GM12865 (cell line): ENCODE measurements at regions not wholly inside any gene's neighbourhood (a gene's known extent, or its start where the extent isn't known, plus 50 kb on each side); places are given as distances from the start of the nearest gene placed in this dataset.

ENCODE experiments used
- DNase-seq: peaks from one replicate; pipeline ENCODE4 v3.0.0; 2010; ENCODE audit warnings: low read depth
- H3K4me3 ChIP-seq: 2 replicates; pipeline ENCODE4 v1.5.1; 2011; ENCODE audit warnings: mild to moderate bottlenecking, low read depth, low read length, control low read depth
- TF ChIP-seq, protein P1 (sequence below): IDR thresholded peaks from 2 replicates; pipeline ENCODE4 v1.5.1; 2011; ENCODE audit warnings: low read length, control low read depth, low read depth, inconsistent platforms; ENCODE audit not compliant: insufficient read depth; ENCODE audit errors: missing control alignments

DNA sequence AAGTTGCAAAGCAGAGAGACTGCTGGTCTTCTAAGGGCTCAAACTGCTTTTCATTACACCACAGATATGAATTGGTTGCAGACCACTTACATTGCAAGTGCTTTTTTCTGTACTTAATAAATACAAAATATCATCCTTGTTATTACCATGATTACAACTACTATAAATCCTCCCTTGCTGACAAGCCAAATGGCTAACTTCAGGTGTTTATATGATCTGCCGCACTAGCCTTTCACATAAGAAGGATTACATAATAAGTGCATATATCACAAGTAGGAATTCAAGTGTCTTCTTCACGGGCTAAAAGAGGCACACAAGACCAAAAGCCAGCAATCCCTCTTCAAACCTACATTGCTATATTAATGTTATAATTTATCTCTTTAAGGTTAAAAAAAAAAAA lies 373.0 kb downstream of the ZEB2 start:
- H3K4me3 ChIP-seq, result no peak overlapping the region
- no peak for DNase-seq
- TF ChIP-seq, protein P1, sequence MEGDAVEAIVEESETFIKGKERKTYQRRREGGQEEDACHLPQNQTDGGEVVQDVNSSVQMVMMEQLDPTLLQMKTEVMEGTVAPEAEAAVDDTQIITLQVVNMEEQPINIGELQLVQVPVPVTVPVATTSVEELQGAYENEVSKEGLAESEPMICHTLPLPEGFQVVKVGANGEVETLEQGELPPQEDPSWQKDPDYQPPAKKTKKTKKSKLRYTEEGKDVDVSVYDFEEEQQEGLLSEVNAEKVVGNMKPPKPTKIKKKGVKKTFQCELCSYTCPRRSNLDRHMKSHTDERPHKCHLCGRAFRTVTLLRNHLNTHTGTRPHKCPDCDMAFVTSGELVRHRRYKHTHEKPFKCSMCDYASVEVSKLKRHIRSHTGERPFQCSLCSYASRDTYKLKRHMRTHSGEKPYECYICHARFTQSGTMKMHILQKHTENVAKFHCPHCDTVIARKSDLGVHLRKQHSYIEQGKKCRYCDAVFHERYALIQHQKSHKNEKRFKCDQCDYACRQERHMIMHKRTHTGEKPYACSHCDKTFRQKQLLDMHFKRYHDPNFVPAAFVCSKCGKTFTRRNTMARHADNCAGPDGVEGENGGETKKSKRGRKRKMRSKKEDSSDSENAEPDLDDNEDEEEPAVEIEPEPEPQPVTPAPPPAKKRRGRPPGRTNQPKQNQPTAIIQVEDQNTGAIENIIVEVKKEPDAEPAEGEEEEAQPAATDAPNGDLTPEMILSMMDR, result no peak

GRCh38 chr2:144146076-144146475 lies 373.8 kb downstream of the ZEB2 start:
- TF ChIP-seq, protein P1, result no peak
- H3K4me3 ChIP-seq, result no peak overlapping the region
- DNase-seq, result no peak

DNA sequence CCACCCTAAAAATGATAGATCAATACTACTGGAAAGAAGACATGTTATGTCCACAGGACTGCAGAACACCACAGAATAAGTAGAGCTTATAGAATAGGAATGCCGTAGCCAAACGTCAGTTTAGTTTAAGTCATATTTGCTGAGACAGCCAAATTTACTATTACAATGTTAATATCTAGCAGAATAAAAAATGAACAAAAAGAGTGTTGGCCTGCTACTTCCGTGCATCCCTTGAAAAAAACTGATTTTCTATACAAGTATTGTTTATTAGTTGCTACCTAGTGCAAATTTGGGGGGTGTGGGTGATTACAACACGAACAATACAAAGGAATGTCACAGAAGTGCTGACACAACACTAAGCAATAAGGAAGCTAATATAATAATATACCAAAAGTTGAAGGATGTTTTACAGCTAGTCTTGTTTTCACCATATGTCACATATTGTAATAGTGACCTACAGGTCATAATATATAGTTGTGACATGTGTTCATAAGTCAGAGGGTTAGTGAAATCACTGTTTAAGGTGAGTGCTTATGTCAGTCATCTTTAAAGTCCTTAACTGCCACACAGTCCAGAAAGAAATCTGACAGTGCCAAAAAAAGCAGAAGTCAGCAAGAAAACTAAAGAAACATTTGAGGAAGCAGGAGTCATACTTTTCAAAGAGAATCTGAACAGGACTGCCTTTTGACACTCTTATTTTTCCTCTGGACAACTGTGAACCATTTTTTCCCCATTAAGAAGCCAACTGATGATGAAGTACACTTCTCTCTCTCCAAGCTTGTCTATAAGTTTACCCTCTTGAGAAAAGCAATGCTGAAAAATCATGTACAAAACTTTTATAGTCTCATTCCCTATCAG lies 376.4 kb downstream of the ZEB2 start:
- H3K4me3 ChIP-seq, result no peak overlapping the region
- TF ChIP-seq, protein P1, result no peak
- DNase-seq, result no peak

- DNase-seq, result no peak
- no peak overlapping the region for H3K4me3 ChIP-seq
- TF ChIP-seq, protein P1, result no peak
Measured at GRCh38 chr2:144140891-144141290, 379.0 kb downstream of the ZEB2 start.

GRCh38 chr2:144137705-144138428 lies 382.1 kb downstream of the ZEB2 start:
- no peak overlapping the region for H3K4me3 ChIP-seq
- no peak for DNase-seq
- TF ChIP-seq, protein P1, result no peak

DNA sequence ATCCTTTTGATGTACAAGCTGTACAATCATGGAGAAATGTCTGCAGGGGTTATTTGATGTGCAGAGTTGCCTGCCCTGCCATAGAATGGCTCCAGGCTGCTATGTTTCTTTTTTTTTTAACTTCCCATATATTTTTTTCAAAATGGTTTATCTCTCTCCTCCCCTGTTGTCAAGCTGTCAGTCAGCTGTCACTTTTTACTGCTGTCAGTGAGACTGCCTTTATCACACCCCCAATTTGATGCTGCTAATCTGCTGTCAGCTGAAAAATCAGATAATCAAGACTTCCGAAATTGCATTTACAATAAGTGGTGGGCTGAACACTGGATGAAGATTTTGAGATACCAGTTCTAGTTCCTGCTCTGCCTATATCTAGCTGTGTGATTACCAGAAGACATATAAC lies 382.6 kb downstream of the ZEB2 start:
- H3K4me3 ChIP-seq, result no peak overlapping the region
- TF ChIP-seq, protein P1, result no peak
- no peak for DNase-seq
